GM04504 (cell line): ENCODE measurements at regions not wholly inside any gene's neighbourhood (a gene's known extent, or its start where the extent isn't known, plus 50 kb on each side); places are given as distances from the start of the nearest gene placed in this dataset.

ENCODE experiments used
- DNase-seq: peaks from one replicate; pipeline ENCODE4 v3.0.0-alpha.2; 2012; ENCODE audit warnings: low read depth

DNA sequence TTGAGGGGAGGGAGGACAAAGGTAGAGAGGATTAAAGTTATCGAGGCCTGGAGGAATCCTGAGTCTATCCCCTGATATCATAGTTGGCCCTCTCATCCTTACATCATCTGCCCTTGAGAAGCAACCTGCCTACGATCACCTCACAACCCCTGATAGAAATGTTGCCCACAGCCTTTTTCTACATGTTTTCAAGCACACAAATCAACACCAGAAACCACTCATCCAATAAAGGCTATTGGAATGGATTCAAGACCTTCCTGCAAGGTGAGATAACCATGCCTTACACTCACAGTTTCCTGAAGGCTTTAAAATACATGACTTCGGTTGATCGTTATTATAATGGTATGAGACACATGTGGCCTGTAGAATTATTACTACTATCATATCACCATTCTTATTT is 175.7 kb upstream of the EGLN3 start:
- no peak for DNase-seq

DNA sequence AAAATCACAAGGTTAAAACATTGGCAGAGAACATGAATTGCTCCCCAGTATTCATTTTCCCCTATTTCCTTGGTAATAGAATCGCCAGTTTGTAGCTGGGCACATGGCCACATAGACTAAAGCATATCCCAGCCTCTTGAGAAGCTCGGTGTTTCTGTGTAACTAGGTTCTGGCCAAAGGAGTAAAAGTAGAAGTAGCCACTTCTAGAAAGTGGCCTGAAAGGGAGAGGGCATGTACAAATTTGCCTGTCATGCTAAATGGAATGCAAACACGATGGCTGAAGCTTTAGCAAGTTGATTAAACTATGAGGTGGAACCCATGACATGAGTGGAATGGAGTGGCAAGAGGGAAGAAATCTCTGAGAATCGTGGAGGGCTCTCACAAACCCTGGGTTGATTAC is 173.7 kb upstream of the EGLN3 start:
- DNase-seq, result no peak

GRCh38 chr14:34122650-34123049 is 171.8 kb upstream of the EGLN3 start:
- no peak for DNase-seq

GRCh38 chr14:34122081-34122480 is 171.2 kb upstream of the EGLN3 start:
- no peak for DNase-seq

- DNase-seq, result no peak
These were observed 169.5 kb upstream of the EGLN3 start for GRCh38 chr14:34120185-34120977.

- DNase-seq, result no peak
These were observed 168.4 kb upstream of the EGLN3 start for GRCh38 chr14:34119107-34119858.

GRCh38 chr14:34113991-34114390 is 163.1 kb upstream of the EGLN3 start:
- no peak for DNase-seq

DNA sequence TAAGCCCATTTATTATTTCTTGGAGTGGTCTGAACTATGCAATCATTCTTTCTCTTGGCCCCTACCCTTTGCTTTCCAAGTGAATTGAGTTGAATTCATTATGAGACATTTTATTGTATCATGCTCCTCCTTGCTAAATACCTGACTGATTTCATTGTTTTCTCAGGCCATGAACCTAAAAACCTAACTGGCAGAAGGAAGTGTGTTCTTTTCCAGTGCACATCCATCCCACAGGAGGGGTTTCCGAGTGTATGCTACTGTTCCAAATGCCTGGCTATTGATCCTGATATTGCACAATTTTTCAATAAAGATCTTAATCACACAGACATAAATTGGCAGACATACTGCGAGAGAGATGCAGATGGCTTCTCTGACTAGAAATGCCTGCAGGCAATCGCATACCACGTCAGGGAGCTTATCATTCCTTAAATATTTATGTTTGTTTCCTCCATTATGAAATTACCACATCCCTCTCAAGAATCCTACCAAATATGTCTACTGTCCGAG is 162.2 kb upstream of the EGLN3 start:
- peak; percentile 17 for DNase-seq

- no peak for DNase-seq
These were observed 161.1 kb upstream of the EGLN3 start for GRCh38 chr14:34111953-34112352.

DNA sequence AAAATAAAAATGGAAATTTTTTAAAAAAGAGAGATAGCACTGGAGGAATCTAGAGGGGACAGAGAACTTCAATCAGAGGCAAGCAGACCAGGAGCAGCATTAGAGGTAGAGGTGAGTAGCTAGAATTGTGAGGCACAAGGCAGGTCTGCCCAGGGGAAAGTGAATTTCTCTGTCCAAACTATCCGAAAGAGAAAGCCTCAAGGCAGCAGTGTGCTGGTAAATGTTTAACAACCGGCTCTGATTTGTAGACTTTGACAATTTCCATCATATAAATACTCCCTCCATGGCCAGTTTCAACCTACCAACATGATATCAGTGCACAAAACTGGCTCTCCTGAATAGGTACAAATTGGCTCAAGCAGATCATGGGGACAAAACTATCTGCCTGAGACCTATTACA is 160.6 kb upstream of the EGLN3 start:
- no peak for DNase-seq

DNA sequence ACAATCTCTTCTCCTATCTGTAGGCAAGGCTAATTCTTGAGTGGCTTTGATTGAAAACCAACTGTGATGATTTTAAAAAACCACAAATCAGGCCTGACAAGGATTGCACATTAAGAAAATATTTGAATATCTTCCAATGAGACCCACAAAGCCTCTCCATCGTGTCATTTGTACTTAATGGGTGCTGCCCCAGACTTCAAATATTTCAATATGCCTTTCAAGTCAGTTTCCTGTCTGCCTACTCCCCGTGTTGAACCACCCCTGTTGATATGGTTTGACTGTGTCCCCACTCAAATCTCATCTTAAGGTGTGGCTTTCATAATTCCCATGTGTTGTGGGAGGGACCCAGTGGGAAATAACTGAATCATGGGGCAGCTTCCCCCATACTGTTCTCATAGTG is 159.7 kb upstream of the EGLN3 start:
- no peak for DNase-seq

GRCh38 chr14:34107441-34107840 is 156.6 kb upstream of the EGLN3 start:
- DNase-seq, result no peak

GRCh38 chr14:34106310-34106709 is 155.4 kb upstream of the EGLN3 start:
- DNase-seq, result no peak

DNA sequence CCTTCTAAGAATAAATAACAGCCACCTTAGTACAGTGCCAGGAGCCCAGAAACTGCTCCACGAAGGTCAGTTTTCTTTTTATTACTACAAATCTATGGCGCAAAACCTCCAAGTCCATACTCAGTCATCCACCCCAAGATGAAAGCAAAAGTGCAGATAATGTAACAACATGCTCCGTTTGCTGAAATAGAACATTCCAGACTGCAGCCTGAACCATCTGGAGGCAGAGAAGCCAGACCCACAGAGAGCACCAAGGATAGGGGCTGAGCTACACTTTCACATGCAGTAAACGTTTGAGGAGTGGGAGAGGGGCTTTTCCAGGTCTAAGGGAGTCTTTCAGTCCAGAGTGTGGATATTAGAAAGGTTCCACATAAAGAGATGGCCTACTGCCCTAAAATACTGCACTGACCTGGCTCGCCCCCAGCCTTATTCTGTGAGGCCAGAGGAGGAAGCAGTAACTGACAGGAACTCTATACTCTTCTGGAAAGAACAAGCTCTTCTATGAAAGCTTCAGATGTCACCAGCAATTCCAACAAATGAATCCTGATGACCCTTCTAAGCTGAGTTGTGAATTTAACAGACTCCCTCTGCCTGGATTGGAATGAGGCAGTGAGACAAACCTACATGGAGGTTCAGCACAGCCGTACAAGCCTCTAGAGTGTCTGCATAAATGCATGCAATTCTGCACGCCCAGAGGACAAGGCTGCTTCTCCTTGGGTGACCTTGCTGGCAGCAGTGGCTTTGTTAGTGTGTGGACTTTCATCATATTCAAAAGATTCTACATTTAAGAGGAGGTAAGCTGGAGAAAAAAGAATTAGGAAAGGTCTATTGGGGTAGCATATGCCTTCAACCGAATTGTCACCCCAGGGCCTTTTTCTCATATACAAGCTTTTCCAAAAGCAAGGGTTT is 153.9 kb upstream of the EGLN3 start:
- DNase-seq, result no peak

GRCh38 chr14:34103176-34103575 is 152.3 kb upstream of the EGLN3 start:
- DNase-seq, result no peak

DNA sequence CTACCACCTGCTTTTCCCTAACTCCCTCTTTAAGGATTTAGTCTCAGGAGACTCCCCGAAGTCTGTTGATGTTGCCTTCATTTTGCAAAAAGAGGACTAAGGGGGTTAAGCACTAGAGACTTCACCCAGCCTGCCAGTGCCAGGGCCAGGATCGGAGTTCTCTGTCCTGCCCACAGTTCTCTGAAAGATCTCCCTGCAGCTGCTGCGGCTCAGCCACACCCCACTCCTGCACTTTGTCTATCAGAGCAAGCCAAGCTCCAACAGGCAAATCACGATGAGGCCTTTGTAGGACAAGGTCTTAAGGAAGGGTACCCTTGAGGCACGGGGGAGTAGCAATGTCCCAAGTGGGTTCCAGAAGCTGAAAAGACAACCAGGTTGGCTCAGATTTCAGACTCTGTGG is 148.8 kb upstream of the EGLN3 start:
- no peak for DNase-seq

GRCh38 chr14:34098985-34099349 is 148.1 kb upstream of the EGLN3 start:
- DNase-seq, result no peak

GRCh38 chr14:34098045-34098984 is 147.4 kb upstream of the EGLN3 start:
- no peak for DNase-seq

GRCh38 chr14:34097644-34098043 is 146.8 kb upstream of the EGLN3 start:
- no peak for DNase-seq

- no peak for DNase-seq
These were observed 143.5 kb upstream of the EGLN3 start for GRCh38 chr14:34094384-34094783.

DNA sequence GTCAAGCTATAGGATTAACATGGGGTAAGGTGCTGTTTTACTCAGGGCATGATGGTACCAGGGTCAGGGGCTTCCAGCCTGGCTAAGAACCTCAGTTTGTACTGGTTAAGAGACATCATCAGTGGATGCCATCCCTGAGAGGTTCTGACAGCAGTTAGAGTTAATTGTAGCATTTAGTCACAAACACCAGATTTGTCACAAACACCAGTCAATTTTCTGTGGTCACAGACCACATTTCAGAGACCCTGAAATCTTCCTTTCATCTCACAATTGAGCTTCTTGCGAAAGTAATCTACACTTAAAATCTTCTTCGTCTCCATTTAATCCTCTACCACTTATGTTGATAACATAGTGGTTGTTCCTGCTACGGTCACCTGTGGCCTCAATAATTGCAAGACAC is 143.0 kb upstream of the EGLN3 start:
- no peak for DNase-seq
